Kidney tubule cell (primary cell): ENCODE measurements at regions not wholly inside any gene's neighbourhood (a gene's known extent, or its start where the extent isn't known, plus 50 kb on each side); places are given as distances from the start of the nearest gene placed in this dataset.
A peak's percentile ranks its signal among the peaks of the same experiment; 100 is the strongest.

ENCODE experiments used
- DNase-seq: peaks from one replicate; pipeline ENCODE4 v3.0.0-alpha.2; 2018; ENCODE audit warnings: low spot score

- DNase-seq = no peak
Observed at GRCh38 chr2:144079803-144080202, 440.1 kb downstream of the ZEB2 start.

GRCh38 chr2:144078802-144079724 lies 440.9 kb downstream of the ZEB2 start:
- no peak for DNase-seq

GRCh38 chr2:144078106-144078505 lies 441.8 kb downstream of the ZEB2 start:
- DNase-seq = no peak

- DNase-seq = no peak
Observed at GRCh38 chr2:144074450-144074849, 445.5 kb downstream of the ZEB2 start.

GRCh38 chr2:144071461-144071860 lies 448.5 kb downstream of the ZEB2 start:
- DNase-seq = no peak

- no peak for DNase-seq
Observed at GRCh38 chr2:144067506-144067905, 452.4 kb downstream of the ZEB2 start.

- no peak for DNase-seq
Observed at GRCh38 chr2:144063602-144064001, 456.3 kb downstream of the ZEB2 start.

- DNase-seq = no peak
Observed at GRCh38 chr2:144054911-144055310, 465.0 kb downstream of the ZEB2 start.

- no peak for DNase-seq
Observed at GRCh38 chr2:144052083-144052482, 467.8 kb downstream of the ZEB2 start.

- no peak for DNase-seq
Observed at GRCh38 chr2:144049137-144049536, 470.8 kb downstream of the ZEB2 start.

- DNase-seq = no peak
Observed at GRCh38 chr2:144048631-144049060, 471.3 kb downstream of the ZEB2 start.

GRCh38 chr2:144042751-144043150 lies 477.2 kb downstream of the ZEB2 start:
- no peak for DNase-seq

- DNase-seq = no peak
Observed at GRCh38 chr2:144041612-144042011, 478.3 kb downstream of the ZEB2 start.

- no peak for DNase-seq
Observed at GRCh38 chr2:144040834-144041233, 479.1 kb downstream of the ZEB2 start.

GRCh38 chr2:144032566-144032965 lies 487.4 kb downstream of the ZEB2 start:
- no peak for DNase-seq

- no peak for DNase-seq
Observed at GRCh38 chr2:144030791-144031190, 489.1 kb downstream of the ZEB2 start.

GRCh38 chr2:144027593-144027992 lies 492.3 kb downstream of the ZEB2 start:
- no peak for DNase-seq

- DNase-seq = no peak
Observed at GRCh38 chr2:144026753-144027152, 493.2 kb downstream of the ZEB2 start.

- DNase-seq = no peak
Observed at GRCh38 chr2:144020047-144020446, 499.9 kb downstream of the ZEB2 start.

GRCh38 chr2:144015655-144016245 lies 504.2 kb downstream of the ZEB2 start:
- DNase-seq = peak; percentile 67

GRCh38 chr2:144015036-144015435 lies 504.9 kb downstream of the ZEB2 start:
- no peak for DNase-seq

- DNase-seq = peak; percentile 56
Observed at GRCh38 chr2:144014103-144014502, 505.8 kb downstream of the ZEB2 start.

GRCh38 chr2:144012304-144012703 lies 507.6 kb downstream of the ZEB2 start:
- DNase-seq = no peak
